H1 (cell line): ENCODE measurements at regions not wholly inside any gene's neighbourhood (a gene's known extent, or its start where the extent isn't known, plus 50 kb on each side); places are given as distances from the start of the nearest gene placed in this dataset.

Source experiments
- GABPA ChIP-seq: IDR thresholded peaks from 2 replicates; pipeline ENCODE4 v1.6.1; 2011; ENCODE audit warnings: mild to moderate bottlenecking, low read length, moderate library complexity, borderline replicate concordance; ENCODE audit not compliant: insufficient read depth
- SP2 ChIP-seq: IDR thresholded peaks from 2 replicates; pipeline ENCODE4 v1.6.1; 2012; ENCODE audit warnings: mild to moderate bottlenecking, low read length, inconsistent platforms
- SP4 ChIP-seq: IDR thresholded peaks from 2 replicates; pipeline ENCODE4 v1.6.1; 2012; ENCODE audit warnings: low read length, inconsistent platforms

- TF ChIP-seq SP4 (no peak), GABPA (no peak), SP2 (no peak)
- TF ChIP-seq, all 59 proteins: peak for 0
Measured at GRCh38 chr4:117512414-117512813, 427.0 kb upstream of the TRAM1L1 start (continued).
